DND-41 (cell line): ENCODE measurements at regions not wholly inside any gene's neighbourhood (a gene's known extent, or its start where the extent isn't known, plus 50 kb on each side); places are given as distances from the start of the nearest gene placed in this dataset.

Experiments used
- ATAC-seq: fragments of 200-7000 bp; cut with Tn5 transposase; 3 replicates; pipeline ENCODE4 v1.9.1; 2021; ENCODE audit warnings: low read depth; ENCODE audit not compliant: insufficient read depth
- DNase-seq: peaks from one replicate; pipeline ENCODE4 v3.0.0-alpha.2; 2020
- H2AFZ ChIP-seq: 2 replicates; pipeline ENCODE4 v1.6.0; 2012; ENCODE audit warnings: low read depth, low read length
- H3K27ac ChIP-seq: 2 replicates; pipeline ENCODE4 v1.5.1; 2012; ENCODE audit warnings: low read length, inconsistent platforms
- H3K27me3 ChIP-seq: fragments of 200-600 bp; sonication (generic); 2 replicates; pipeline ENCODE4 v1.6.0; 2012; ENCODE audit warnings: low read length, mild to moderate bottlenecking, inconsistent platforms; ENCODE audit not compliant: insufficient read depth, poor library complexity
- H3K36me3 ChIP-seq: 2 replicates; pipeline ENCODE4 v1.5.1; 2012; ENCODE audit warnings: low read length, inconsistent platforms; ENCODE audit not compliant: insufficient read depth
- H3K4me1 ChIP-seq: 2 replicates; pipeline ENCODE4 v1.5.1; 2012; ENCODE audit warnings: mild to moderate bottlenecking, low read length; ENCODE audit not compliant: insufficient read depth
- H3K4me2 ChIP-seq: 2 replicates; pipeline ENCODE4 v1.6.0; 2012; ENCODE audit warnings: mild to moderate bottlenecking, moderate library complexity, low read length, inconsistent platforms; ENCODE audit not compliant: insufficient read depth
- H3K4me3 ChIP-seq, 2 experiments: fragments of 200-600 bp in 1 of 2; shearing (Covaris generic) in 1 of 2; 2 replicates each; pipeline ENCODE4 v1.5.1; 2012 to 2016; ENCODE audit warnings: inconsistent platforms in 2 of 2, low read length in 2 of 2, mild to moderate bottlenecking in 2 of 2, low read depth in 1 of 2, moderate library complexity in 1 of 2
- H3K79me2 ChIP-seq: 2 replicates; pipeline ENCODE4 v1.6.0; 2012; ENCODE audit warnings: low read length, inconsistent platforms; ENCODE audit not compliant: insufficient read depth
- H3K9ac ChIP-seq: 2 replicates; pipeline ENCODE4 v1.6.0; 2012; ENCODE audit warnings: low read depth, mild to moderate bottlenecking, inconsistent platforms, low read length, moderate library complexity
- H3K9me3 ChIP-seq: 2 replicates; pipeline ENCODE4 v1.5.1; 2012; ENCODE audit warnings: low read length, moderate library complexity, mild to moderate bottlenecking, inconsistent platforms; ENCODE audit not compliant: insufficient read depth, severe bottlenecking
- H4K20me1 ChIP-seq: 2 replicates; pipeline ENCODE4 v1.6.0; 2012; ENCODE audit warnings: low read length; ENCODE audit not compliant: insufficient read depth
- EZH2 ChIP-seq: IDR thresholded peaks from 3 replicates; pipeline ENCODE4 v1.6.1; 2012; ENCODE audit warnings: borderline replicate concordance, low read depth, mild to moderate bottlenecking, moderate library complexity, low read length, inconsistent platforms; ENCODE audit not compliant: severe bottlenecking
- TF ChIP-seq, protein P1 (sequence below): IDR thresholded peaks from 2 replicates; pipeline ENCODE4 v1.5.1; 2012; ENCODE audit warnings: borderline replicate concordance, low read length, moderate library complexity, mild to moderate bottlenecking; ENCODE audit not compliant: poor library complexity, severe bottlenecking; ENCODE audit errors: extremely low read depth

DNA sequence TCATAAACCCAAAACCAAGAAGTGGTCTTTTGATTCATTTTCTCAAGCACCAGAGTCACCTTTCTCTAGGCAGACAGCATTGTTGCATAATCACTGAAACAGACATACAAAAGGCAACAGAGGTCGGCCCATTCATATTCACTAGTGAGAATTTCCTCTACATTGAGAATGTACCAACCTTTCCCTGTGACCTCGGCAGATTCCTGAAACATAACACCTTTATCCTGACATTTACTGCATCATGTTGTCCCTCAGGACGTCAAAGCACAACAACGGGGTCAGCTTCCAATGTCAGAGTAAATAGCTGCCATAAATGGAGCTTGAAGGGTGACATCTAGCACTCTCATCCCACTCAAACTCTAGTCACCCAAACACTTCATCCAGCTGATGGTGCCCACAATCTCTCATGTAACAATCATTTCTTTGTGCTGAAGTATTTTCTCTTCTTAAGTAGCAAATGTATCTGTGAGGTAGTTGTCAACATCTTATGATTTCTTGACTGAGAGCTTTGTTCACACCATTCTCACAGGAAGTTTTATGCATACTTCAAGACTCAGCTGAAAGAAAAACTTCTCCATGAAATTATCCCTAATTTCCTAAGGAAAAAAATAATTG lies 802.6 kb upstream of the CHAC2 start:
- no peaks in the 10 kb centered on the region for H3K27me3 ChIP-seq
- H3K4me2 ChIP-seq = no peak overlapping the region
- no peak overlapping the region for H3K4me3 ChIP-seq
- TF ChIP-seq EZH2 = no peak
- TF ChIP-seq, protein P1, sequence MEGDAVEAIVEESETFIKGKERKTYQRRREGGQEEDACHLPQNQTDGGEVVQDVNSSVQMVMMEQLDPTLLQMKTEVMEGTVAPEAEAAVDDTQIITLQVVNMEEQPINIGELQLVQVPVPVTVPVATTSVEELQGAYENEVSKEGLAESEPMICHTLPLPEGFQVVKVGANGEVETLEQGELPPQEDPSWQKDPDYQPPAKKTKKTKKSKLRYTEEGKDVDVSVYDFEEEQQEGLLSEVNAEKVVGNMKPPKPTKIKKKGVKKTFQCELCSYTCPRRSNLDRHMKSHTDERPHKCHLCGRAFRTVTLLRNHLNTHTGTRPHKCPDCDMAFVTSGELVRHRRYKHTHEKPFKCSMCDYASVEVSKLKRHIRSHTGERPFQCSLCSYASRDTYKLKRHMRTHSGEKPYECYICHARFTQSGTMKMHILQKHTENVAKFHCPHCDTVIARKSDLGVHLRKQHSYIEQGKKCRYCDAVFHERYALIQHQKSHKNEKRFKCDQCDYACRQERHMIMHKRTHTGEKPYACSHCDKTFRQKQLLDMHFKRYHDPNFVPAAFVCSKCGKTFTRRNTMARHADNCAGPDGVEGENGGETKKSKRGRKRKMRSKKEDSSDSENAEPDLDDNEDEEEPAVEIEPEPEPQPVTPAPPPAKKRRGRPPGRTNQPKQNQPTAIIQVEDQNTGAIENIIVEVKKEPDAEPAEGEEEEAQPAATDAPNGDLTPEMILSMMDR = no peak
- no peak overlapping the region for H2AFZ ChIP-seq
- no peak for ATAC-seq
- no peaks in the 10 kb centered on the region for H3K9me3 ChIP-seq
- no peaks in the 10 kb centered on the region for H4K20me1 ChIP-seq
- no peak overlapping the region for H3K27ac ChIP-seq
- H3K4me1 ChIP-seq = no peaks in the 10 kb centered on the region
- no peaks in the 10 kb centered on the region for H3K79me2 ChIP-seq
- DNase-seq = no peak
- H3K36me3 ChIP-seq = no peaks in the 10 kb centered on the region
- no peak overlapping the region for H3K9ac ChIP-seq

DNA sequence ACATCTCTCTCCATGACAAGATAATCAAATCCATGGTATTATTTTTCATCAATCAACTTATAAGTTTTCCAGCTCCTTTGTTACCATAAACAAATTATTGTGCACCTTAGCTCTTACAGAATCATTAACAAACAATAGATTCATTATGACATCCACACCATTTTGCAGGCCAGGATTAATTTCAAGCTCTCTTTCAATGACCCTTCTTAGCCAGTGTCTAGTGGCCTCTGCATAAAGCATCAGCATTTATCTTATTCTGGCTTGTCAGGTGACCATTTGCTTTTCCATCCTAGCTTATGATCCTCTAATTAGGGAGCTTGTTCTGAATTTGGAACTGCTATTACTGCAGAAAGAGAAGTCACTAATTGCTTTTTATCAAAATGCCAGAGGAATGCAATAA lies 806.2 kb upstream of the CHAC2 start:
- Histone ChIP-seq H3K9me3 (no peaks in the 10 kb centered on the region), H3K9ac (no peak overlapping the region), H2AFZ (no peak overlapping the region), H3K27ac (no peak overlapping the region), H4K20me1 (no peaks in the 10 kb centered on the region), H3K4me1 (no peaks in the 10 kb centered on the region), H3K4me2 (no peak overlapping the region), H3K36me3 (no peaks in the 10 kb centered on the region), H3K27me3 (no peaks in the 10 kb centered on the region), H3K79me2 (no peaks in the 10 kb centered on the region), H3K4me3 (no peak overlapping the region)
- ATAC-seq (no peak), DNase-seq (no peak)
- TF ChIP-seq, protein P1 = no peak
- TF ChIP-seq EZH2 = no peak

DNA sequence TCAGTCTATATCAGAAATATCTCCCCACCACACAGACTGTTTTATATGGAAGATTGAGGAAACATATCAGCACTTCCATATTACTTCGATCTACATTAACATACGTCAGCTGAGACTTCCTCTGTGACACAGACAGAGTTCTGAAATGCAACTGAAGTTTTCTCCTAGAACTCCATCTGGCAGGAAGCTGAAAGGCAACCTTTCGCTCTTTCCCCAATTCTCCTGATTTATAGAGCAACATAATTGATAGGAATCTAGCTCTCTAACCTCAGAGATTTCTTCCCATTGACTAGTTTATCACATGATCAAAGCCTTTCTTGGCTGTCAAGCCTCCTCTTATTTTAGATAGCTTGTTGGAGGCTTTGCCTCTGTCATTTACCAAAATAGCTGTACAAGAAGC lies 806.7 kb upstream of the CHAC2 start:
- ATAC-seq (no peak), DNase-seq (no peak)
- Histone ChIP-seq H3K9ac (no peak overlapping the region), H3K27me3 (no peaks in the 10 kb centered on the region), H3K36me3 (no peaks in the 10 kb centered on the region), H4K20me1 (no peaks in the 10 kb centered on the region), H3K4me2 (no peak overlapping the region), H3K9me3 (no peaks in the 10 kb centered on the region), H3K79me2 (no peaks in the 10 kb centered on the region), H3K4me3 (no peak overlapping the region), H3K4me1 (no peaks in the 10 kb centered on the region), H3K27ac (no peak overlapping the region), H2AFZ (no peak overlapping the region)
- no peak for TF ChIP-seq EZH2
- TF ChIP-seq, protein P1 = no peak
